Upper lobe of left lung (tissue), 4 donors: ENCODE measurements at regions not wholly inside any gene's neighbourhood (a gene's known extent, or its start where the extent isn't known, plus 50 kb on each side); places are given as distances from the start of the nearest gene placed in this dataset.

ENCODE experiments used
- POLR2AphosphoS5 ChIP-seq, 2 donors: sonication (generic); formaldehyde crosslinking; IDR thresholded peaks; one replicate each; pipeline ENCODE4 v1.5.1; 2017; ENCODE audit warnings: antibody characterized with exemption in 2 of 2
- TF ChIP-seq, protein P1 (sequence below), 6 experiments: fragments of 450-650 bp in 4 of 6; fragments of 200-600 bp in 2 of 6; sonication (generic) in 2 of 6; IDR thresholded peaks; one replicate each; pipeline ENCODE4 v1.5.1; 2016 to 2019; ENCODE audit warnings: antibody characterized with exemption in 6 of 6

DNA sequence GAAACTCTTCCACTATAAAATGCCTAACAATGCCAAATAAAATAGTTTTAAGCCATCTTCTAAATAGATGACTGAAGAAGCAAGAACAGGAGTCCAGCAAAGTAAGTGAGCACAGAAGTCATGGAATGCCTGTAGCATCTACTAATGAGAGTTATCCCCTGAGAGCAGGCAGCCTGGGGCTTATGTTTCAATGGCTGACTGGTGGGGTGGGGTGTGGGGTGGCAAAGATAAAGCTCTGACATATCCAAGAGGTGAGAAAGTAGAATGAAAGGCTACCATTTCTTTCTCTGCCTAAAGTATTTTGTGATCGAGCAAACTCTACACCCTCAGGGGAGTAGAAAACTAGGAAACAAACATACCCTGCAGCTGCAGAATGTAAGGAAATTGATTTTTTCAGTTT lies 348.8 kb downstream of the TFAP2B start:
- TF ChIP-seq, protein P1, sequence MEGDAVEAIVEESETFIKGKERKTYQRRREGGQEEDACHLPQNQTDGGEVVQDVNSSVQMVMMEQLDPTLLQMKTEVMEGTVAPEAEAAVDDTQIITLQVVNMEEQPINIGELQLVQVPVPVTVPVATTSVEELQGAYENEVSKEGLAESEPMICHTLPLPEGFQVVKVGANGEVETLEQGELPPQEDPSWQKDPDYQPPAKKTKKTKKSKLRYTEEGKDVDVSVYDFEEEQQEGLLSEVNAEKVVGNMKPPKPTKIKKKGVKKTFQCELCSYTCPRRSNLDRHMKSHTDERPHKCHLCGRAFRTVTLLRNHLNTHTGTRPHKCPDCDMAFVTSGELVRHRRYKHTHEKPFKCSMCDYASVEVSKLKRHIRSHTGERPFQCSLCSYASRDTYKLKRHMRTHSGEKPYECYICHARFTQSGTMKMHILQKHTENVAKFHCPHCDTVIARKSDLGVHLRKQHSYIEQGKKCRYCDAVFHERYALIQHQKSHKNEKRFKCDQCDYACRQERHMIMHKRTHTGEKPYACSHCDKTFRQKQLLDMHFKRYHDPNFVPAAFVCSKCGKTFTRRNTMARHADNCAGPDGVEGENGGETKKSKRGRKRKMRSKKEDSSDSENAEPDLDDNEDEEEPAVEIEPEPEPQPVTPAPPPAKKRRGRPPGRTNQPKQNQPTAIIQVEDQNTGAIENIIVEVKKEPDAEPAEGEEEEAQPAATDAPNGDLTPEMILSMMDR (IDR thresholded peaks at IDR 0.05): no peak
- no peak for TF ChIP-seq POLR2AphosphoS5 (IDR thresholded peaks at IDR 0.05)
